GM18502 (cell line): ENCODE measurements at regions not wholly inside any gene's neighbourhood (a gene's known extent, or its start where the extent isn't known, plus 50 kb on each side); places are given as distances from the start of the nearest gene placed in this dataset.

Experiments
- ATAC-seq: cut with Tn5 transposase; IDR thresholded peaks from one replicate; pipeline ENCODE4 v1.9.1; 2021; ENCODE audit warnings: mild to moderate bottlenecking; ENCODE audit not compliant: unreplicated experiment, poor library complexity

DNA sequence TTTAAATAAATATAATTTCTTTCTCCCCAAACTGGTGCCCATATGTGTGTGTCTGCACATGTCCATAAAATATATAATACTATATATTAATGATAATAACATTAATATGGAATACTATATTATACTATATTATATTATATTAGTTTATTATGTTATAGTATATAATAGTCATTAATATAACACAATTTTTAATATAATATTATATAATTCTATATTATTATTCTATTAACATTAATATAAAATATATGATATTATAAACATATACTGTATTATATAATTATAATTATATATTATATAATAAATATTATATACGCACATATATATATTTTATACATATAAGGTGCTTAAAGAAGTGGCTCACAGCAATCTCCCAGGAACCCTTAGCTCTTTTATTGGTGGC lies 513.0 kb upstream of the CDH11 start:
- ATAC-seq = no peak

DNA sequence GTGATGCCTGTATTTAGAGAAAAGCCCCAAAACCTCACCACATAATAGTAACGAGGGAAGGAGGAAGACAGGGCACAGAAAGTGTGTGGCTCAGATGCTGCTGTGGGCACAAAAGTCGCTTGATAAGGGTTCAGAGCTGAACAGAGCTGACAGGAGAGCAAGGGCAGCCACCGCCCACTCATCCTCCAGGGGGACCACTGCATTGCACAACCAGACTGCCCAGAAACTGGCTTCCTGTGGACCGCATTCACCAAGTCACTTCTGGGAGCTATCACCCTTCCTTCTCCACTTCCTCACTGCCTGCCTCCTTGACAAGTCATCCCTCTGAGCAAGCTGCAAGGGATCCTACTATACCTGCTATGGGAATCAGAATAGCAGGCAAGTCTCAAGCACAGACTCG lies 512.4 kb upstream of the CDH11 start:
- no peak for ATAC-seq

DNA sequence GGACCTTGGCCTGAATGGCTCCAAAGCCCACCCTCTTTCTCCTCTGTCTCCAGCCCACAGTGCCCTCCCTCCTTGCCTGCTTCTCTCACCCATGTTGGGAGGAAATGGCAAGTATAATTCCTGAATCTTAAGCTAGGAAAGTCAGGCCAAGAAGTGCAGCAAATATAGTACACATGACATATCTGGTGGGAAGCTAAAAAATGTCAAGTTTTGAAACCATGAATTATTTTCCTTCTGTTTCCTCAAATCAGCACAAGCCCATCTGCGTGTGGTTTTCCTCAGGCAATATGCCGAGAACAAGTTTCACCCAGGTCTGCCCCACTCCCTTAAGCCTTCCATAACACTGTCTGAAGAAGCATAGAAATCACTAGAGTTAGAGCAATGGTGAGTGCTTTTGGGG lies 502.8 kb upstream of the CDH11 start:
- no peak for ATAC-seq

DNA sequence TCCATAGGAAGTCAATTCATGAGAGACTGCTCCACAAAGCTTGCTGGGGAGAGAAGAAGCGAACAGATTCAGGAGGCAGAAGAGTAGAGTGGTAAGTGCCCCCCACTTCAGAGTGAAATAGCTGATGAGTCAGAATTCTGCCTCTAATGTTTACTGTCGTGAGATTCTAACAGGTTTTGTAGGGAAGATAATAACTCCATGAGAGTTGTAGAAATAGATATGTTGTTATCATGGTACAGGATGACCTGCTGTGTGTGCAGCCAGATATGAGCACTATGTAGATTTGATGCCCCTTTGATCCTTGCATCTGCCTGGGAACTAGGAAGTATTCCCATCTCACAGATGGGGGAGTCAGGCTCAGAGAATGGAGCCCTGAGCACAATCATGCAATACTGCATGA lies 502.4 kb upstream of the CDH11 start:
- no peak for ATAC-seq

DNA sequence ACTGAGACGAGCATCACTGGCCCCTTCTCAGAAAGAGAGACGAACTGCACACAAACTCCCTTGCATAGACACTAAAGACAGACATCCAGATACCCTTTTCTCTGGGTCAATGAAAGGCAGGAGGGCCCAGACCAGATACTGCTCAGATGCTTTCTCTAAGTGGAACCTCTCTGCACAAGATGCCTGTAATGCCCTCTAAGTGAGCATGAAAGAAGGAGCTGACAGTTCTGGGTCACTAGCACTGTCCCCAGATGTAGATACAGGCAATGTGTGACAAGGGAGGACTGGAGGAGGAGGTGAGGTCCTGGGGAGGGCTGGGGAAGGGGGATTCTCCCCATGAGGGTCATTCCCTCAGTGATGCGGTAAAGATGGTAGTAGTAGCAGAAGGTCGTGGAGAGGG lies 501.0 kb upstream of the CDH11 start:
- no peak for ATAC-seq

DNA sequence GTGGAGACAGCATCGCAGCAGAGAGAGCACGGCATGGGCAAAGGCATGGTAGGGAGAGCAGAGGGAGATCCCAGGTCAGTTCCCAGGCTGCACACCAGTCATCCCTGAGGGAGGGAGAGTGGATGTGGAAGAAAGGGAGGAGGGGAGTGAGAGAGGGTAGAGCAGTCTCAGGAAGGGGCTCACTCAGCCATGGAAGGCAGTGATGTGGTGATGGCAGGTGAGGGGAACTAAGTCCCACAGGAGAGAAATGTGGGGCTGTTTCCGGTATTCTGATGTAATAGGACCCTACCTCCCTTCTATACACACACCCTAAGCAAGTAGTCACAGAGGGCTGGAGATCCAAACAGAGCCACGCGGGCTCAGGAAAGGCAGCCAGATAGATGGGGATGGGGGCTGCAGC lies 500.3 kb upstream of the CDH11 start:
- ATAC-seq = no peak

DNA sequence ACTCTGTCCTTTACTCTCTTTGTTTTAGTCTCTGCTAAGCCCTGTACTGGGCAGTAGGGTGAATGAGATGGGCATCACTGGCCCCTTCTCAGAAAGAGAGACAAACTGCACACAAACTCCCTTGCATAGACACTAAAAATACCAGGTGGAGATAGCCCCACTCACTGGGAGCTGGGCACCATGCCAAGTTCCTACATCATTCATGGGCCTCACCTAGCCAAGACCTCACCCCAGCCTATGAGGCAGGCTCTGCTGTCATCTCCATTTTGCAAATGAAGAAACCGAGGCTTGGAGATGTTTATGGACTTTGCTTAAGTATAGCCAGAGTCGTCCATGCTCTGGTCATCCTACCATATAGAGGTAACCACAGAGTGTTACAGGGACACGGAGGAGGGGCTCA lies 499.8 kb upstream of the CDH11 start:
- ATAC-seq = no peak

DNA sequence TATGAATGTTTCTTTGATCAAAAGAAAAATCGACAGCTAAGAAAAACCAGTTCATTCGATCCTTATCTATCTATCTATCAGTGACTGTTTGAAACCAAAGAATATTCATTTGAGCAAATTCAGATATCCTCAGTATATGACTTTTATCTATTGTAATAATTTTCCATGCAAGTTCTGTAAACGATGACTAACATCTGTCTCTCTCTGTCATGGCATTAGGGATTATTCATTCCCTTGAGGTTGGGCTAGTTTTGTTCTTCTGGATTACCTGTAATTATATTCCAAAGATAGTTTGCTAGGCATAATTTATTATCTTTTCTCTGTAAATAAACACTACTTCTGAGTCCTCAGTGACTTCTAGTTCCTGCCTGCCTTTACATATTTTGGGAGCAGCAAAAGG lies 497.7 kb upstream of the CDH11 start:
- no peak for ATAC-seq

DNA sequence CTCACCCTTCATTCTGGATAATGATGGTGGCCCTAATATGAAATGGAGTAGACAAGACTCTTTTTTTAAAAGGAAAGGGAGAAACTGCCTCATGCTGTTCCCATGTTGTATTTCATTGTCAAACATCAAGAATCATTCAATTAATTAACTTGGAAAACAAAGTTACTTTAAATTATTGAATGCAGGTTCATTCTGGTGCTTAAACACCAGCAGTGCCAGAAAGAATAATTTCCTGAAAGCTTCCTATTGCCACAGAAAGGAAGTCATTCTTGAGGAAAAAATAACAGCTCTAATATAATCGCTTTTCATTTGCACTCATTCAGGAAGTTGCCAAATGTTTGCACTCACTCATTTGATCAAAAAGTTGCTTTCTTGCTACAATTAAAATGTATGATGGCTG lies 497.1 kb upstream of the CDH11 start:
- no peak for ATAC-seq

DNA sequence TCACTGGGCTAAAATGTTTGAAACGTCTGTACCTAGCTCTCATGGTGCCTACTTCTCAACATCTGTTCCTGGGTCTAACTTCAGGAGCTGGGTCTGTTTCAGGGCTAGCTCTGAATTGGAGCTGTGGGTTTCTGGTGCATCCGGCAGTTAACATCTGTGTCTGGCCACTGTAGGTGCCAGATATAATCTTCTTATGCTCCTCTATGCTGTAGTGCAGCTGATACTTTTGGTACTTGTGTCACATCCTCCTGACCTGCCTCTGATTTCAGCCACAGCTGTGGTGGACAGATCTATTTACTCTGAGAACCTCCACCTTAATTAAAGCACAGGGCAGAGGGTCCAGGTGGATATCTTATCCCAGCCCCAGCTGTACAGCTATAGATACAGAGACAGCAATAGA lies 496.5 kb upstream of the CDH11 start:
- ATAC-seq = no peak

DNA sequence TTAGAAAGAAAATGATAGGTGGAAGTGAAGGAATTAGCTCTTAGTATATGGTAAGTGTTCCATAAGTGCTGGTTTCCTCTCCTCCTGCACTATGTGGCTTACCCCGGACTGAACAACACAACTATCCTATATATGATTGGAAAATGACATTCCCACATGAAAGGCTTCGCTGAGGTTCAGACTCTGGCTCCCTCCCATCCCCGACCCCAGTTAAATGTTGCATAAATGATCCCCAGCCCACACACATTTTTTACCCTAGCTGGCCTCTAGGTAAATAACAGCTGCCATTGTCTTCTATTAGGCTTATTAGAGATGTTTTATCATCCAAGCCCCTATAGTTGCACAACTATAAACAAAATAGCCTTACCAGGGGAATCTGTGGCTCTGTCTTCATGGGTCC lies 495.6 kb upstream of the CDH11 start:
- no peak for ATAC-seq

DNA sequence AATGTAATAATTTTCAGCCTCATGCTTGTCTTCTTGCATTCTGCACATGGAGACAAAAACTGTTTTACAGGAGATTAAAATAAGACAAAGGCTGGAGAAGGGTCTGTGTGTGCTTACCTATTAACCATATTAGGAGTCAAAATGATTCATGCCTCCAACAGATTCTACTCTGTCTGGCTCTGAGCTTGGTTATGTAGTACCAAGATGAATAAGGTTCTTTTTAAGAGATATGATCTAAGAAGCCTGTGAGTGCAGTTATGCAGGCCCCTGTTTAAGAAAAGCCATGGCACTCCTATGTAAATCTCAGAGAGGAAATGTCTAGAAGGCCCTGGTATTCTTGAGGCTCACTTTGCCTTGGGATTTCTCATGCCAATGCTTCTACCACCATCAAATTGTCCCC lies 486.6 kb upstream of the CDH11 start:
- no peak for ATAC-seq

DNA sequence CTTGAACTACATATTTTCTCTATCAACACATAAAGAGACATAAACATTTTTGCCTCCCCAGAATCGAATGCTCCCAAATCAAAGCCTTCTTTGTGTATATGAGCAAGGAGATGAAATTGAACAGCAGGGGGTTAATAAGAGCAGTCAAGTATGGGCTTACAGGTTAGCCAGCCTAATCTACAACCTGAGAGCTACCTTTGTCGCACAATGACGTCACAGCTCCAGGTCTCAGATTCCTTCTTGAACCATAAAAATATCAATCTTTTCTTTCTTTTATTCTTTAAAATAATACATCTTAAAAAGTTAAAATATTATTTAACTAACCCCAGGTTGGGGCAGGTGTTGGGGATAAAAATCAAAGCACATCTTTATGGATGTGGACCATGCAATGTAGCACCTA lies 482.9 kb upstream of the CDH11 start:
- ATAC-seq = no peak

DNA sequence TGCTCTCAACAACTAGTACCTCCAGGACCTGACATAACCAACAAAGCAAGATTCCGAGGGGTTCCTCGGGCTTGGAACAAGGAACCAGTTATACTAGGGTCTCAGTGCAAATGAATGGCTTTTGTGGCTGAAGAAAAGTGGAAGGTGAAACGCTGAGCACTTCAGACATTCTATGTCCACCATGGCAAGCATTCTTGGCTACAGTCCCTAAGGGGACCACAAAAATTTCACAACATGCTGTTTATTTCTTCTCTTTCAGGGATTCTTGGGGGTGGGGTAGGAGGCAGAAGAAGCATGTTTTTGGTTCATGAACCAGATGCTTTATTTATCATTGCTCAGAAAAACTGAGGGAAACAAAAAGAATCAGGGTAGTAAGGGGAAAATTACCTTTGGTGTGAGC lies 479.9 kb upstream of the CDH11 start:
- ATAC-seq = no peak

DNA sequence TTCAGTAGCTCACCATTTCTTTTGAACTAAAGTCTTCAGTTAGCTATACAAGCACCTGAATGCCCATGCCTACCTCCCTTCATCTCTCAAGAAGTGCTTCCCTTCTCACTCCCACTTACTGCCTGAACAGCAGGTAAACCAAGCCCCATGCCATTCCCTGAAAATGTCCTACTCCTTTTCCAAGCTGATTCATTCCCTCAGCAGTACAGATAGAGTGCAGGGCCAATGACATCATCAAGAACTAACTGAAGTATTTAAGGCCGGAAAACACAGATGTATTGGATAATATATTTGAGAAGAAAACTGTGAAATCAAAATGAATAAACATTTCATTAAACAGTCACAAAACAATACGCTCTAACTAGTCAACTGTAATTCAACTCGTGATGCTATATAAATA lies 478.8 kb upstream of the CDH11 start:
- no peak for ATAC-seq

DNA sequence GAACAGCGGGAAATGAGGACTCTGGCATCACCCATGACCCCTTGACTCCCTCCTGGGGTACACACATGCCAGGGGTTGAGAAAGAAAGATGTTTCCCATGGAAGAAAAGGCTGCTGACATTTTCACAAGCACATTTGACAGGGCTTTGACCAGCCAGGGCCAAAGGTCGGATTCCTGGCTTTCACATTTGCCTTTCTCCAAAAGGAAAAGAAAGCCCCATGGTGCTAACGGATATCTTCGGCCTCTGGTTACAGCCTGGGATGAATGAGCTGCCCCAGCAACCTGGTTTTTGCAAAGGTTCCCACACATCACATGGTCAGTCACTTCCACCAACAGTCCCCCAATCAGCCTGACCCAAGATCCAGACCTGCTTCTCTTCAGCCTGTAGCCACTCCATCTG lies 478.2 kb upstream of the CDH11 start:
- ATAC-seq = no peak

DNA sequence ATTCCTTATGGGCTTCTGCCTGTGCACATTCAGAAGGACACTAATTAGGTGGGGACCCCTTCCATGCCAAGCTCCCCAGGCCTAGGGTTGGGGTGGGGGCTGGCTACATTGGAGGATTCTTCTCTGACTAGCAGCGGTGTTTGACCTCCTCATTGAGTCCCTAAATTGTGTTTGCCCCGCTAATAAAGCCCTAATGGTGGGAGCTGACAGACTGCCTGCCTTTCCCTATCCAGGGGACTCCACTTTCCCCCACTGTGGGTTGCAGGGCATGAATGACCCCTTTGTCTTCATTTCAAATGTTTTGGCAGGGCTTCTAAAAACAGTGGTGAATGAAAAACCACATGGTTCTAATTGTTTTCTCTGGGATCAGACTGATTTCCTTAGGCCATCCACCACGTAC lies 476.8 kb upstream of the CDH11 start:
- ATAC-seq = no peak

DNA sequence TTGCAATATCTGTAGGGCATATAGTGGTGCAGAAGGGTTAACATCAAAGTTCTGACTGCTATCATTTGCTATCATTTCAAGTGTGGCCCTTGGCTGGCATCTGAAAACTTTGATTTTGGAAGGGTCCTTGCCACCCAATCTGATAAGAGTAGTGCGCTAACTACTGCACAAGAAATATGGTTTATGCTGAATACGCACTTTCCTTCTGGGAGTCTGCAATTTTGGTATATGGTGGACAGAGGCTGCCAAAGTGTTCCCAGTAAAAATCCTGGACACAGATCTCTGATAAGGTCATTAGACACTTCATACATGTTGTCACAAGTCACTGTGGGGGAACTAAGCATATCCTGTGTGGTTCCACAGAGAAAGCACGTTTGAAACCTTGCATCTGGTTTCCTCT lies 461.6 kb upstream of the CDH11 start:
- ATAC-seq = no peak

DNA sequence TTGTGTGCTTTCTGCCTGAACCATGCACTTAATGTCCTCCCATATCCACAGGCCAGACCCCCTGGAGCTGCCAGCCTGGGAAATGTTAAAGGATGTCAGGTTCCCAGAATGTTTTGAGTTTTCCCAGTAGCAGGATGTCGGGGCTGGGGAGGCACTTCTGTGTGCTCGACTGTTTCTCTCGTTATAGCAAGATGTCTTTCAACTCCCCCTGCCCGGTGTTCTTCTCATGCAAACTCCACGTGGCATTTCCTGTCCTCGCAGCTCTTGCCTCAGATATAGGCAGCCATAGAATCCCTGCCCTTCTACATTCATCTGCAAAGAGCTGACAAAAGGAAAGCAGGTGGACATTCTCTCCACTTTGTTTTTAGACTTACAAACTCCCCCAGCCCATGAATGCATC lies 457.2 kb upstream of the CDH11 start:
- no peak for ATAC-seq

DNA sequence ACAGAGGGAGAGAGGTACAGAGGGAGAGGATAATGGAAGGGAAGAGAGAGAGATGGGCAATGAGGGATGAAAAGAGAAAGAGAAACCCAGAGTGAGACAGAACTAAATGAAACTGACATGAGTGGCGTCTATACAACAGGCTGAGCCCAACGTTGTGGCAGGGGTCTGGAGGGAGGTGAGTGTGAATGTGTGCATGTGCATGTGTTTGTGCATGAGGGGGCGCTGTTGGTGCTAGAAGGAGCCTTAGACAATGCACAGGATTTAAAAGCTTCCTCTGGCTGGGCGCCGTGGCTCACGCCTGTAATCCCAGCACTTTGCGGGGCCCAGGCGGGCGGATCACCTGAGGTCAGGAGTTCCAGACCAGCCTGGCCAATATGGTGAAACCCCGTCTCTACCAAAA lies 454.8 kb upstream of the CDH11 start:
- ATAC-seq = no peak

DNA sequence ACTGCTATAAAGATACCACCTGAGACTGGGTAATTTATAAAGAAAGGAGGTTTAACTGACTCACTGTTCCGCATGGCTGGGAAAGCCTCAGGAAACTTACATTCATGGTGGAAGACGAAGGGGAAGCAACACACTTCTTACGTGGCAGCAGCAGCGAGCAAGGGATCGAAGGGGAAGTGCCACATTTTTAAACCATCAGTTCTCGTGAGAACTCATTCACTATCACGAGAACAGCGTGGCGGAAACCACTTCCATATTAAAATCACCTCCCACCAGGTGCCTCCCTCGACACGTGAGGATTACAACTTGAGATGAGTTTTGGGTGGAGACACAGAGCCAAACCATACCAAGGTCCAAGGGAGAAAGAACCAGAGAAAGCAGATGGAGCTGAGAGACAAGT lies 454.3 kb upstream of the CDH11 start:
- ATAC-seq = no peak

DNA sequence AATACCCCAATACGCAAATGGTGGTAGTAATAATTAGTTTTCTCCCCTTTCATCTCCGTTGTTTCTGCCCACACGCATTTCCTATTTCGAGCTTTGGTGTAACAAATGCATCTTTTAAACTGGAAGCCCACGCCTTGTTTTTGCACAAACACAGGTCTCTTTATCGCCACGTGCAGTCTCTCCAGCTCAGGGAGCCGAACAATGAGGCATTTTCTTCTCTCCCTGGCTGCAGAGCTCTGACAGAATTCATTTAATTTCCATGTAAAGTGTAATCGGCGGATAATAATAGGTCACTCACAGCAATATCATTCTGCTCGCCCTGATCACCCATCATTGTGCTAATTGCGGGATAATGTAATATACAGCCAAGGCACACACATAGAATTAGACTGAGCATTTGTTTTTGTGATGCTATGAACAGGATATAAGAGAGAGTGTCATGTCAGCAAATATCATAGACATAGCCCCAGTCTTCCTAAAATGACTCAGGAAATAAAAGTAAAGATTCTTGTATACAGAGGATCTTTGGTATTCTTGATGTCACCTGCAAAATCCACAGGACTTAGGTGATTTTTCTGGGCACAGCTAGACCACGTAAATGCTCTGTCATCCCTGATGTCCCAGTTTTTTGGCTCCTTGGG lies 452.6 kb upstream of the CDH11 start:
- no peak for ATAC-seq

DNA sequence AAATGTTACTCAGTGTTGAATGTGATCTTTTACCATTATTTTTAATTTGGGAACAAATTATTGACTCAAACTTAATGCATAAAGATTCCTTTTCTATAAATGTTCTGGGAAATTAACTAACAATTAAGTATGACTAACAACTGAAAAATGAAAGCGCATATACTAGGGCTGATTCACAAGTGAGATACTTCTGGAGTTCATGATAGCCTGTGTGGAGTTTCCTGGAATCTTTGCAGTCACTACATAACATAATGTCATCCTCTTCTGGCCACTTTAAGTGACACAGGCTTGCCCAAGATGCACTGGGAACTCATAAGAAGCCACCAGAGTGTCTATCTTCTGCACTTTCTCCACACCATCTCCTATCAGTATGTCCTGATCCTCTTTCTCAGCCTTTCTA lies 450.3 kb upstream of the CDH11 start:
- no peak for ATAC-seq
